ENCODE measurements at regions not wholly inside any gene's neighbourhood (a gene's known extent, or its start where the extent isn't known, plus 50 kb on each side); places are given as distances from the start of the nearest gene placed in this dataset.

- no peak for TF ChIP-seq CTCF (IDR thresholded peaks at IDR 0.05; ENCODE audit: extremely low read depth in 1 of 2, insufficient read depth in 1 of 2, low read depth in 1 of 2, low read length in 2 of 2)
- no peak for TF ChIP-seq POLR2A (IDR thresholded peaks at IDR 0.05; ENCODE audit: low read depth, low read length)
- TF ChIP-seq POLR2AphosphoS5 (IDR thresholded peaks at IDR 0.05; ENCODE audit: insufficient read depth, low read depth, low read length), result no peak
- no peak for TF ChIP-seq FOS (IDR thresholded peaks at IDR 0.05; ENCODE audit: borderline replicate concordance, insufficient read depth, low read length)
- no peak for TF ChIP-seq MYC (IDR thresholded peaks at IDR 0.05; ENCODE audit: low read depth, low read length)
- TF ChIP-seq JUN (IDR thresholded peaks at IDR 0.05; ENCODE audit: borderline replicate concordance, insufficient read depth, insufficient read length, low read depth), result no peak
- no peak for TF ChIP-seq EZH2 (IDR thresholded peaks at IDR 0.05; ENCODE audit: borderline replicate concordance, low read depth, low read length, severe bottlenecking)
These were observed 171.1 kb downstream of the LARP7 start for GRCh38 chr4:112808001-112808400.
